Gastroesophageal sphincter (tissue), 3 donors: ENCODE measurements at regions not wholly inside any gene's neighbourhood (a gene's known extent, or its start where the extent isn't known, plus 50 kb on each side); places are given as distances from the start of the nearest gene placed in this dataset.

Experiments
- CTCF ChIP-seq, 4 experiments: fragments of 200-600 bp in 2 of 4; fragments of 450-650 bp in 2 of 4; sonication (generic) in 1 of 4; IDR thresholded peaks; one replicate each; pipeline ENCODE4 v1.5.1; 2017 to 2019; ENCODE audit warnings: antibody characterized with exemption in 4 of 4, mild to moderate bottlenecking in 2 of 4, moderate library complexity in 2 of 4
- EP300 ChIP-seq: sonication (generic); formaldehyde crosslinking; IDR thresholded peaks from one replicate; pipeline ENCODE4 v1.6.1; 2017; ENCODE audit warnings: antibody characterized with exemption, mild to moderate bottlenecking
- POLR2A ChIP-seq, 2 donors: fragments of 450-650 bp; IDR thresholded peaks; one replicate each; pipeline ENCODE4 v1.6.1; 2017; ENCODE audit warnings: antibody characterized with exemption in 2 of 2, mild to moderate bottlenecking in 2 of 2, moderate library complexity in 1 of 2
- POLR2AphosphoS5 ChIP-seq: sonication (generic); formaldehyde crosslinking; IDR thresholded peaks from one replicate; pipeline ENCODE4 v1.6.1; 2017; ENCODE audit warnings: antibody characterized with exemption

DNA sequence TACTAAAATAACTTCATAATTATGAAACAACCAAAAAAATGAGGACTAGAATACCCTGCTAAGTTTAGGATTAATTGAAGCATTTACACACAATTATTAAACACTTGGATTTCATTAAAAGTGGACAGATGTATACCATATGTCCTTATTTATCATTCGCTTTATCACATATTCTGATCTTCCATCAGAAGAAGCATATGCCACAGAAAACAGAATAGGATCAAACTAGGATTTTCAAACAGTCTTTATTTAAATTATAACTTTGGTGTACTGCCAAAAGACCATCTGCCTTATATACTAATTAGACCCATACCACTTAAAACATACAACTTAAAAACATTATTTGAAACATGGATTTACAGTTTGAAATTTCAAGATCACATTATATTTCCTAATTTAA is 727.1 kb upstream of the KLHL1 start:
- TF ChIP-seq CTCF (IDR thresholded peaks at IDR 0.05) = no peak
- TF ChIP-seq POLR2A (IDR thresholded peaks at IDR 0.05) = no peak
- TF ChIP-seq POLR2AphosphoS5 = no peak
- TF ChIP-seq EP300 = no peak
